Suprapubic skin (tissue), 3 donors: ENCODE measurements at regions not wholly inside any gene's neighbourhood (a gene's known extent, or its start where the extent isn't known, plus 50 kb on each side); places are given as distances from the start of the nearest gene placed in this dataset.

Experiments used
- CTCF ChIP-seq, 2 donors: fragments of 200-600 bp in 1 of 2; fragments of 450-650 bp in 1 of 2; sonication (generic) in 1 of 2; IDR thresholded peaks; one replicate each; pipeline ENCODE4 v1.5.1; 2016 to 2019; ENCODE audit warnings: antibody characterized with exemption in 2 of 2, mild to moderate bottlenecking in 1 of 2, moderate library complexity in 1 of 2
- EP300 ChIP-seq: sonication (generic); formaldehyde crosslinking; IDR thresholded peaks from one replicate; pipeline ENCODE4 v1.6.1; 2017; ENCODE audit warnings: antibody characterized with exemption
- POLR2A ChIP-seq, 2 donors: fragments of 450-650 bp; IDR thresholded peaks; one replicate each; pipeline ENCODE4 v1.6.1; 2017; ENCODE audit warnings: antibody characterized with exemption in 2 of 2, mild to moderate bottlenecking in 2 of 2, moderate library complexity in 2 of 2

GRCh38 chr11:119509969-119510401 is 87.0 kb upstream of the THY1 start:
- TF ChIP-seq CTCF (IDR thresholded peaks at IDR 0.05), result no peak
- no peak for TF ChIP-seq POLR2A (IDR thresholded peaks at IDR 0.05)
- no peak for TF ChIP-seq EP300
